ENCODE measurements at regions not wholly inside any gene's neighbourhood (a gene's known extent, or its start where the extent isn't known, plus 50 kb on each side); places are given as distances from the start of the nearest gene placed in this dataset.

DNA sequence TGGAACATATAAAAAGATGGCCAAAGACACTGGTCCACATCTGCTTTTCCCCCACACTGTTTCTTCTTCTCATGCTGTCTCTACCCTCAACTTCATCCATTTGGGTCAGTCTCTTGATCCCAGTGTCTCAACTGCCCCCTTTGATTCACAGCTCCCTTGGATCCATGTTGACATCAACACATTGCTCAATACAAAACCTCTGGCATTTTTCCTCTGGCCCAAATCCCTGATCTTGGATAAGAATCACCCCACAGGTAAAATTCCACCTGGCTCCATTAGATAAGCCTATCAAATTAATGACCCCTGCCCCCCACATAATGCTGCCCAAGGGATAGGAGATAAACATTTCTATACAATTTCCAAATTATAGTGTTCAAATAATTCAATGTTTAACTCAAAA, 229.8 kb downstream of the TLE1 start:
- TF ChIP-seq CTCF (IDR thresholded peaks at IDR 0.05; ENCODE audit: low read depth, low read length) = no peak
- TF ChIP-seq POLR2A (IDR thresholded peaks at IDR 0.05; ENCODE audit: extremely low read depth, insufficient read length) = no peak
- no peak for TF ChIP-seq MYC (IDR thresholded peaks at IDR 0.05; ENCODE audit: low read depth, low read length)
- TF ChIP-seq, protein P1, sequence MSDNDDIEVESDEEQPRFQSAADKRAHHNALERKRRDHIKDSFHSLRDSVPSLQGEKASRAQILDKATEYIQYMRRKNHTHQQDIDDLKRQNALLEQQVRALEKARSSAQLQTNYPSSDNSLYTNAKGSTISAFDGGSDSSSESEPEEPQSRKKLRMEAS (IDR thresholded peaks at IDR 0.05; ENCODE audit: low read depth, low read length) = no peak
- H3K4me3 ChIP-seq (ENCODE audit: low read depth, low read length) = no peak overlapping the region
- no peak for DNase-seq (ENCODE audit: low read depth)

- H3K4me3 ChIP-seq (ENCODE audit: low read depth, low read length) = no peak overlapping the region
- TF ChIP-seq, protein P1 (IDR thresholded peaks at IDR 0.05; ENCODE audit: low read depth, low read length) = no peak
- TF ChIP-seq POLR2A (IDR thresholded peaks at IDR 0.05; ENCODE audit: extremely low read depth, insufficient read length) (no peak), MYC (IDR thresholded peaks at IDR 0.05; ENCODE audit: low read depth, low read length) (no peak), CTCF (IDR thresholded peaks at IDR 0.05; ENCODE audit: low read depth, low read length) (no peak)
- DNase-seq (ENCODE audit: low read depth) = no peak
Observed at GRCh38 chr9:81456431-81457006, 232.8 kb downstream of the TLE1 start.

DNA sequence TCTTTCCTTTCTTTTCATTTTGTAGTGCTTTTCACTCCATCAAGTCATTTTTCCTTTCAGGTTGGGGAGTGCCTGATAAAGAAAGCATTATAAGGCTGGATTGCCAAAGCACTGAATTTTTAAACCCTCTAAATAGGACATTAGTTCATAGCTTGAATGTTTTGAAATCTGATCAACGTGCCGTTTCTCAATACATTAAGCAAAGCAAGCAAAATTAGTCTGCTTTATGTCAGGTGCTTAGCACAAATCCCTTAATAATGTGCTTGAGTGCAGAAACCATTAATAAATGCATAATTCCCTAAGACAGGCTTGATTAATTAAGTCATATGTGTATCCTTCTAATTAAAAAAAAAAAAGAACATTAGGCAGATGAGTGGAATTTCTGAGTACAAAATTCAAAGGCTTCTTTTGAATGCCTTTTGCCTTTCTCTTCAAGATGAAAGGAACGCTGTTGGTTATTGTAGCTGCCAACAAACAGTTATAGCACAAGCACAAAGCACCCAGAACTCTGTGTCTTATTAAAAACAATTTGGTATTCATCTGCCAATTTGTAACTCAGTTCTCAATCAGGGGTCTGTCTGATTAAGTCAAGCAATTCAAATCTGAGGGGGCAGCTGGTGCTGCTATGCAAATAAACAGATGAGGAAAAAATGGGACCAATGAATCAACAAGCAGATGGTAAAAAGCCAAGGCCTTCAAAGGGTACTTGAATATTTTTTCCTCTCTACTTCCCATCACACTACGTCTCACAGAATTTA, 233.7 kb downstream of the TLE1 start:
- TF ChIP-seq CTCF (IDR thresholded peaks at IDR 0.05; ENCODE audit: low read depth, low read length) (no peak), MYC (IDR thresholded peaks at IDR 0.05; ENCODE audit: low read depth, low read length) (no peak)
- TF ChIP-seq, protein P1 (IDR thresholded peaks at IDR 0.05; ENCODE audit: low read depth, low read length) = no peak
- no peak overlapping the region for H3K4me3 ChIP-seq (ENCODE audit: low read depth, low read length)
- no peak for DNase-seq (ENCODE audit: low read depth)

GRCh38 chr9:81445331-81445921, 243.9 kb downstream of the TLE1 start:
- no peak for DNase-seq (ENCODE audit: low read depth)
- TF ChIP-seq, protein P1 (IDR thresholded peaks at IDR 0.05; ENCODE audit: low read depth, low read length) = no peak
- TF ChIP-seq POLR2A (IDR thresholded peaks at IDR 0.05; ENCODE audit: extremely low read depth, insufficient read length) (no peak), MYC (IDR thresholded peaks at IDR 0.05; ENCODE audit: low read depth, low read length) (no peak), CTCF (IDR thresholded peaks at IDR 0.05; ENCODE audit: low read depth, low read length) (no peak)
- H3K4me3 ChIP-seq (ENCODE audit: low read depth, low read length) = no peak overlapping the region

- DNase-seq (ENCODE audit: low read depth) = no peak
- TF ChIP-seq POLR2A (IDR thresholded peaks at IDR 0.05; ENCODE audit: extremely low read depth, insufficient read length) (no peak), CTCF (IDR thresholded peaks at IDR 0.05; ENCODE audit: low read depth, low read length) (no peak), MYC (IDR thresholded peaks at IDR 0.05; ENCODE audit: low read depth, low read length) (no peak)
- TF ChIP-seq, protein P1 (IDR thresholded peaks at IDR 0.05; ENCODE audit: low read depth, low read length) = no peak
- no peak overlapping the region for H3K4me3 ChIP-seq (ENCODE audit: low read depth, low read length)
Observed at GRCh38 chr9:81431641-81432040, 257.7 kb downstream of the TLE1 start.
